ENCODE measurements at regions not wholly inside any gene's neighbourhood (a gene's known extent, or its start where the extent isn't known, plus 50 kb on each side); places are given as distances from the start of the nearest gene placed in this dataset.

DNA sequence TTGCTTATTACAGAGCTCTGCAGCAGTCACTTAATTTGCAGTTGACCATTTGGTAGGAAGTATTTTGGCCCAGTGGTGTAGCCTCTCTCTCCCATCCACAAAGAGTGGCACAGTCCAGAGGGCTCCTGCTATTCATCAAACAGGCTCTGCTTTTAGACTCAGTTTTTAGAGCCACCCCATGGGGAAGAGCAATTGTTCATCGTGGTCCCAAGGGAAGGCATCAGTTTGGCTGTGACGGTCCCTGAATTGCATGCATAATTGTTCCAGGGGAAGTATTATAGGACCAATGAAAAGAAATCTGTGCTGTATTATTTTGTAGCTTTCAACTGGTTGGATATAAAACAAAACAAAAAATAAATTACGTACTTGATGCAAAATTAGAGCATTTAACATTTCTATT lies 799.0 kb downstream of the DACH1 start:
- H4K8ac ChIP-seq (replicated peaks; ENCODE audit: insufficient read length, low read depth, low read length), result no peak overlapping the region
- H2BK5ac ChIP-seq (ENCODE audit: insufficient read length, low read length), result no peak overlapping the region
- no peaks in the 10 kb centered on the region for H3K4me1 ChIP-seq (ENCODE audit: insufficient read depth, low read length)
- H3K23ac ChIP-seq (ENCODE audit: insufficient read length, low read depth, low read length), result no peak overlapping the region
- H3K23me2 ChIP-seq (ENCODE audit: insufficient read length, low read depth, low read length, poor library complexity, severe bottlenecking), result no peaks in the 10 kb centered on the region
- H3K79me1 ChIP-seq (ENCODE audit: insufficient read depth, low read depth, low read length, poor library complexity, severe bottlenecking), result no peaks in the 10 kb centered on the region
- no peak overlapping the region for H2BK20ac ChIP-seq (ENCODE audit: low read depth, low read length, poor library complexity, severe bottlenecking)
- peaks cover 0 to 1% of the 10 kb centered on the region in 2 experiments; a peak in 2 of 4 replicates for H3K4me1 Mint-ChIP-seq
- H3K4ac ChIP-seq (ENCODE audit: low read depth, low read length), result no peak overlapping the region
- no peaks in the 10 kb centered on the region for H3K9me3 ChIP-seq (ENCODE audit: control insufficient read depth, low read depth, low read length)
- peaks cover under 1 to 5% of the 10 kb centered on the region in 2 experiments; a peak in 2 of 5 replicates for H3K9me3 Mint-ChIP-seq
- no peak overlapping the region for H3K9ac ChIP-seq (ENCODE audit: extremely low read depth, insufficient read length, low read length)
- H3K79me2 ChIP-seq (ENCODE audit: insufficient read depth, low read length), result no peaks in the 10 kb centered on the region
- H3K27me3 ChIP-seq (ENCODE audit: insufficient read depth, low read length), result no peaks in the 10 kb centered on the region
- DNase-seq, result no peak
- H3K27me3 Mint-ChIP-seq (ENCODE audit: low read depth), result no peaks in the 10 kb centered on the region
- no peaks in the 10 kb centered on the region for H4K20me1 ChIP-seq (ENCODE audit: control insufficient read depth, insufficient read depth, insufficient read length)
- H3K4me2 ChIP-seq (ENCODE audit: insufficient read depth, insufficient read length, low read length), result no peak overlapping the region
- H3K27ac ChIP-seq (ENCODE audit: insufficient read length, low read depth, low read length), result no peak overlapping the region
- TF ChIP-seq, protein P1, sequence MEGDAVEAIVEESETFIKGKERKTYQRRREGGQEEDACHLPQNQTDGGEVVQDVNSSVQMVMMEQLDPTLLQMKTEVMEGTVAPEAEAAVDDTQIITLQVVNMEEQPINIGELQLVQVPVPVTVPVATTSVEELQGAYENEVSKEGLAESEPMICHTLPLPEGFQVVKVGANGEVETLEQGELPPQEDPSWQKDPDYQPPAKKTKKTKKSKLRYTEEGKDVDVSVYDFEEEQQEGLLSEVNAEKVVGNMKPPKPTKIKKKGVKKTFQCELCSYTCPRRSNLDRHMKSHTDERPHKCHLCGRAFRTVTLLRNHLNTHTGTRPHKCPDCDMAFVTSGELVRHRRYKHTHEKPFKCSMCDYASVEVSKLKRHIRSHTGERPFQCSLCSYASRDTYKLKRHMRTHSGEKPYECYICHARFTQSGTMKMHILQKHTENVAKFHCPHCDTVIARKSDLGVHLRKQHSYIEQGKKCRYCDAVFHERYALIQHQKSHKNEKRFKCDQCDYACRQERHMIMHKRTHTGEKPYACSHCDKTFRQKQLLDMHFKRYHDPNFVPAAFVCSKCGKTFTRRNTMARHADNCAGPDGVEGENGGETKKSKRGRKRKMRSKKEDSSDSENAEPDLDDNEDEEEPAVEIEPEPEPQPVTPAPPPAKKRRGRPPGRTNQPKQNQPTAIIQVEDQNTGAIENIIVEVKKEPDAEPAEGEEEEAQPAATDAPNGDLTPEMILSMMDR (conservative IDR thresholded peaks at IDR 0.05), result no peak
- H4K5ac ChIP-seq (ENCODE audit: insufficient read length, low read depth, low read length), result no peak overlapping the region
- peaks cover 0 to 2% (median 0%) of the 10 kb centered on the region in 3 experiments; a peak in 3 of 7 replicates for H3K36me3 Mint-ChIP-seq (ENCODE audit: insufficient read depth in 1 of 3, low read depth in 3 of 3)
- no peak overlapping the region for H3K14ac ChIP-seq (ENCODE audit: insufficient read depth, low read length)
- no peak overlapping the region for H3K4me3 Mint-ChIP-seq
- H2BK12ac ChIP-seq (ENCODE audit: insufficient read length, low read depth, low read length), result no peak overlapping the region
- H3K56ac ChIP-seq (ENCODE audit: insufficient read length, low read depth, low read length), result no peak overlapping the region
- H3T11ph ChIP-seq (ENCODE audit: low read length), result no peak overlapping the region
- H2AK5ac ChIP-seq (ENCODE audit: insufficient read length, low read length), result no peak overlapping the region
- no peak overlapping the region for H3K18ac ChIP-seq (ENCODE audit: insufficient read length, low read depth, low read length)
- WGBS (ENCODE audit: extremely low coverage, insufficient read length, low lambda C conversion rate), result no CpG with 5 or more reads among the region's 3 CpGs
- H2BK120ac ChIP-seq (ENCODE audit: low read depth, low read length, poor library complexity, severe bottlenecking), result no peak overlapping the region
- no peak overlapping the region for H4K91ac ChIP-seq (ENCODE audit: insufficient read length, low read depth, low read length)
- no peak overlapping the region for H2BK15ac ChIP-seq (ENCODE audit: low read depth, low read length)
- no peak overlapping the region for H2AFZ ChIP-seq (ENCODE audit: low read length)
- H3K27ac Mint-ChIP-seq, result no peak overlapping the region
